AG08395 (cell line): ENCODE measurements at regions not wholly inside any gene's neighbourhood (a gene's known extent, or its start where the extent isn't known, plus 50 kb on each side); places are given as distances from the start of the nearest gene placed in this dataset.

Experiments used
- DNase-seq: peaks from one replicate; pipeline ENCODE4 v3.0.0; 2012; ENCODE audit warnings: mixed read lengths, low spot score

GRCh38 chr2:177020524-177021119 lies 192.0 kb upstream of the HNRNPA3 start:
- DNase-seq, result no peak

GRCh38 chr2:177021706-177022343 lies 190.8 kb upstream of the HNRNPA3 start:
- DNase-seq, result no peak

GRCh38 chr2:177024765-177025164 lies 187.8 kb upstream of the HNRNPA3 start:
- no peak for DNase-seq

- DNase-seq, result no peak
Observed at GRCh38 chr2:177026253-177026652, 186.3 kb upstream of the HNRNPA3 start.

GRCh38 chr2:177026956-177027355 lies 185.6 kb upstream of the HNRNPA3 start:
- no peak for DNase-seq

GRCh38 chr2:177028296-177028695 lies 184.3 kb upstream of the HNRNPA3 start:
- DNase-seq, result no peak

GRCh38 chr2:177029075-177029474 lies 183.5 kb upstream of the HNRNPA3 start:
- DNase-seq, result no peak

- no peak for DNase-seq
Observed at GRCh38 chr2:177029501-177029900, 183.1 kb upstream of the HNRNPA3 start.

GRCh38 chr2:177029901-177030300 lies 182.7 kb upstream of the HNRNPA3 start:
- no peak for DNase-seq

- DNase-seq, result no peak
Observed at GRCh38 chr2:177030451-177031105, 182.0 kb upstream of the HNRNPA3 start.

GRCh38 chr2:177031438-177032180 lies 181.0 kb upstream of the HNRNPA3 start:
- DNase-seq, result no peak

- DNase-seq, result no peak
Observed at GRCh38 chr2:177036747-177037146, 175.8 kb upstream of the HNRNPA3 start.

GRCh38 chr2:177037569-177037968 lies 175.0 kb upstream of the HNRNPA3 start:
- no peak for DNase-seq

GRCh38 chr2:177038787-177039484 lies 173.7 kb upstream of the HNRNPA3 start:
- no peak for DNase-seq

GRCh38 chr2:177042311-177042710 lies 170.3 kb upstream of the HNRNPA3 start:
- DNase-seq, result no peak

- DNase-seq, result no peak
Observed at GRCh38 chr2:177044671-177045070, 167.9 kb upstream of the HNRNPA3 start.

- DNase-seq, result no peak
Observed at GRCh38 chr2:177048981-177049380, 163.6 kb upstream of the HNRNPA3 start.

- no peak for DNase-seq
Observed at GRCh38 chr2:177051278-177051677, 161.3 kb upstream of the HNRNPA3 start.

GRCh38 chr2:177052471-177052870 lies 160.1 kb upstream of the HNRNPA3 start:
- DNase-seq, result no peak

GRCh38 chr2:177053038-177053437 lies 159.6 kb upstream of the HNRNPA3 start:
- DNase-seq, result no peak

- DNase-seq, result no peak
Observed at GRCh38 chr2:177053716-177054115, 158.9 kb upstream of the HNRNPA3 start.

- no peak for DNase-seq
Observed at GRCh38 chr2:177056481-177056929, 156.1 kb upstream of the HNRNPA3 start.
